ENCODE measurements at regions not wholly inside any gene's neighbourhood (a gene's known extent, or its start where the extent isn't known, plus 50 kb on each side); places are given as distances from the start of the nearest gene placed in this dataset.

- TF ChIP-seq, protein P1, sequence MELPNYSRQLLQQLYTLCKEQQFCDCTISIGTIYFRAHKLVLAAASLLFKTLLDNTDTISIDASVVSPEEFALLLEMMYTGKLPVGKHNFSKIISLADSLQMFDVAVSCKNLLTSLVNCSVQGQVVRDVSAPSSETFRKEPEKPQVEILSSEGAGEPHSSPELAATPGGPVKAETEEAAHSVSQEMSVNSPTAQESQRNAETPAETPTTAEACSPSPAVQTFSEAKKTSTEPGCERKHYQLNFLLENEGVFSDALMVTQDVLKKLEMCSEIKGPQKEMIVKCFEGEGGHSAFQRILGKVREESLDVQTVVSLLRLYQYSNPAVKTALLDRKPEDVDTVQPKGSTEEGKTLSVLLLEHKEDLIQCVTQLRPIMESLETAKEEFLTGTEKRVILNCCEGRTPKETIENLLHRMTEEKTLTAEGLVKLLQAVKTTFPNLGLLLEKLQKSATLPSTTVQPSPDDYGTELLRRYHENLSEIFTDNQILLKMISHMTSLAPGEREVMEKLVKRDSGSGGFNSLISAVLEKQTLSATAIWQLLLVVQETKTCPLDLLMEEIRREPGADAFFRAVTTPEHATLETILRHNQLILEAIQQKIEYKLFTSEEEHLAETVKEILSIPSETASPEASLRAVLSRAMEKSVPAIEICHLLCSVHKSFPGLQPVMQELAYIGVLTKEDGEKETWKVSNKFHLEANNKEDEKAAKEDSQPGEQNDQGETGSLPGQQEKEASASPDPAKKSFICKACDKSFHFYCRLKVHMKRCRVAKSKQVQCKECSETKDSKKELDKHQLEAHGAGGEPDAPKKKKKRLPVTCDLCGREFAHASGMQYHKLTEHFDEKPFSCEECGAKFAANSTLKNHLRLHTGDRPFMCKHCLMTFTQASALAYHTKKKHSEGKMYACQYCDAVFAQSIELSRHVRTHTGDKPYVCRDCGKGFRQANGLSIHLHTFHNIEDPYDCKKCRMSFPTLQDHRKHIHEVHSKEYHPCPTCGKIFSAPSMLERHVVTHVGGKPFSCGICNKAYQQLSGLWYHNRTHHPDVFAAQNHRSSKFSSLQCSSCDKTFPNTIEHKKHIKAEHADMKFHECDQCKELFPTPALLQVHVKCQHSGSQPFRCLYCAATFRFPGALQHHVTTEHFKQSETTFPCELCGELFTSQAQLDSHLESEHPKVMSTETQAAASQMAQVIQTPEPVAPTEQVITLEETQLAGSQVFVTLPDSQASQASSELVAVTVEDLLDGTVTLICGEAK (IDR thresholded peaks at IDR 0.05), result no peak
- TF ChIP-seq, protein P1 (CRISPR knock-in tag; IDR thresholded peaks at IDR 0.05), result no peak
- TF ChIP-seq, protein P2, sequence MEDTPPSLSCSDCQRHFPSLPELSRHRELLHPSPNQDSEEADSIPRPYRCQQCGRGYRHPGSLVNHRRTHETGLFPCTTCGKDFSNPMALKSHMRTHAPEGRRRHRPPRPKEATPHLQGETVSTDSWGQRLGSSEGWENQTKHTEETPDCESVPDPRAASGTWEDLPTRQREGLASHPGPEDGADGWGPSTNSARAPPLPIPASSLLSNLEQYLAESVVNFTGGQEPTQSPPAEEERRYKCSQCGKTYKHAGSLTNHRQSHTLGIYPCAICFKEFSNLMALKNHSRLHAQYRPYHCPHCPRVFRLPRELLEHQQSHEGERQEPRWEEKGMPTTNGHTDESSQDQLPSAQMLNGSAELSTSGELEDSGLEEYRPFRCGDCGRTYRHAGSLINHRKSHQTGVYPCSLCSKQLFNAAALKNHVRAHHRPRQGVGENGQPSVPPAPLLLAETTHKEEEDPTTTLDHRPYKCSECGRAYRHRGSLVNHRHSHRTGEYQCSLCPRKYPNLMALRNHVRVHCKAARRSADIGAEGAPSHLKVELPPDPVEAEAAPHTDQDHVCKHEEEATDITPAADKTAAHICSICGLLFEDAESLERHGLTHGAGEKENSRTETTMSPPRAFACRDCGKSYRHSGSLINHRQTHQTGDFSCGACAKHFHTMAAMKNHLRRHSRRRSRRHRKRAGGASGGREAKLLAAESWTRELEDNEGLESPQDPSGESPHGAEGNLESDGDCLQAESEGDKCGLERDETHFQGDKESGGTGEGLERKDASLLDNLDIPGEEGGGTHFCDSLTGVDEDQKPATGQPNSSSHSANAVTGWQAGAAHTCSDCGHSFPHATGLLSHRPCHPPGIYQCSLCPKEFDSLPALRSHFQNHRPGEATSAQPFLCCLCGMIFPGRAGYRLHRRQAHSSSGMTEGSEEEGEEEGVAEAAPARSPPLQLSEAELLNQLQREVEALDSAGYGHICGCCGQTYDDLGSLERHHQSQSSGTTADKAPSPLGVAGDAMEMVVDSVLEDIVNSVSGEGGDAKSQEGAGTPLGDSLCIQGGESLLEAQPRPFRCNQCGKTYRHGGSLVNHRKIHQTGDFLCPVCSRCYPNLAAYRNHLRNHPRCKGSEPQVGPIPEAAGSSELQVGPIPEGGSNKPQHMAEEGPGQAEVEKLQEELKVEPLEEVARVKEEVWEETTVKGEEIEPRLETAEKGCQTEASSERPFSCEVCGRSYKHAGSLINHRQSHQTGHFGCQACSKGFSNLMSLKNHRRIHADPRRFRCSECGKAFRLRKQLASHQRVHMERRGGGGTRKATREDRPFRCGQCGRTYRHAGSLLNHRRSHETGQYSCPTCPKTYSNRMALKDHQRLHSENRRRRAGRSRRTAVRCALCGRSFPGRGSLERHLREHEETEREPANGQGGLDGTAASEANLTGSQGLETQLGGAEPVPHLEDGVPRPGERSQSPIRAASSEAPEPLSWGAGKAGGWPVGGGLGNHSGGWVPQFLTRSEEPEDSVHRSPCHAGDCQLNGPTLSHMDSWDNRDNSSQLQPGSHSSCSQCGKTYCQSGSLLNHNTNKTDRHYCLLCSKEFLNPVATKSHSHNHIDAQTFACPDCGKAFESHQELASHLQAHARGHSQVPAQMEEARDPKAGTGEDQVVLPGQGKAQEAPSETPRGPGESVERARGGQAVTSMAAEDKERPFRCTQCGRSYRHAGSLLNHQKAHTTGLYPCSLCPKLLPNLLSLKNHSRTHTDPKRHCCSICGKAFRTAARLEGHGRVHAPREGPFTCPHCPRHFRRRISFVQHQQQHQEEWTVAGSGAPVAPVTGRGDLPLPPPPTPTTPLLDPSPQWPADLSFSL (CRISPR knock-in tag; IDR thresholded peaks at IDR 0.05), result no peak
- TF ChIP-seq, protein P3, sequence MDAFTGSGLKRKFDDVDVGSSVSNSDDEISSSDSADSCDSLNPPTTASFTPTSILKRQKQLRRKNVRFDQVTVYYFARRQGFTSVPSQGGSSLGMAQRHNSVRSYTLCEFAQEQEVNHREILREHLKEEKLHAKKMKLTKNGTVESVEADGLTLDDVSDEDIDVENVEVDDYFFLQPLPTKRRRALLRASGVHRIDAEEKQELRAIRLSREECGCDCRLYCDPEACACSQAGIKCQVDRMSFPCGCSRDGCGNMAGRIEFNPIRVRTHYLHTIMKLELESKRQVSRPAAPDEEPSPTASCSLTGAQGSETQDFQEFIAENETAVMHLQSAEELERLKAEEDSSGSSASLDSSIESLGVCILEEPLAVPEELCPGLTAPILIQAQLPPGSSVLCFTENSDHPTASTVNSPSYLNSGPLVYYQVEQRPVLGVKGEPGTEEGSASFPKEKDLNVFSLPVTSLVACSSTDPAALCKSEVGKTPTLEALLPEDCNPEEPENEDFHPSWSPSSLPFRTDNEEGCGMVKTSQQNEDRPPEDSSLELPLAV (CRISPR knock-in tag; conservative IDR thresholded peaks at IDR 0.05; ENCODE audit: low read depth), result no peak
Measured at GRCh38 chr13:61608138-61608537, 192.5 kb upstream of the PCDH20 start (continued).
